ENCODE measurements at regions not wholly inside any gene's neighbourhood (a gene's known extent, or its start where the extent isn't known, plus 50 kb on each side); places are given as distances from the start of the nearest gene placed in this dataset.
"Not testable (repeated sequence)": the region's sequence is repeated elsewhere in the genome, so short reads cannot be mapped to it uniquely, and the experiment has no call there.

- Histone ChIP-seq H3K4me3 (ENCODE audit: low read depth, low read length) (no peak overlapping the region), H3K9me3 (ENCODE audit: control insufficient read depth, insufficient read depth, low read length) (no peaks in the 10 kb centered on the region), H3K27ac (ENCODE audit: low read depth, low read length) (no peak overlapping the region), H3K27me3 (ENCODE audit: control insufficient read depth, insufficient read depth, low read length) (no peaks in the 10 kb centered on the region), H3K36me3 (ENCODE audit: control insufficient read depth, insufficient read depth, low read length) (no peaks in the 10 kb centered on the region), H3K4me1 (ENCODE audit: control insufficient read depth, insufficient read depth, low read length) (no peaks in the 10 kb centered on the region), H3K9ac (ENCODE audit: low read depth, low read length) (no peak overlapping the region)
Measured at GRCh38 chr4:120209706-120210105, 143.1 kb upstream of the MAD2L1 start.

- no peak overlapping the region for H3K4me3 ChIP-seq (ENCODE audit: low read depth, low read length)
- no peak overlapping the region for H3K9ac ChIP-seq (ENCODE audit: low read depth, low read length)
- H3K9me3 ChIP-seq (ENCODE audit: control insufficient read depth, insufficient read depth, low read length), result 0 out of 2 replicates have a peak, but pooled peaks cover 3% of the 10 kb centered on the region
- H3K36me3 ChIP-seq (ENCODE audit: control insufficient read depth, insufficient read depth, low read length), result no peaks in the 10 kb centered on the region
- H3K27me3 ChIP-seq (ENCODE audit: control insufficient read depth, insufficient read depth, low read length), result no peaks in the 10 kb centered on the region
- no peak overlapping the region for H3K27ac ChIP-seq (ENCODE audit: low read depth, low read length)
- H3K4me1 ChIP-seq (ENCODE audit: control insufficient read depth, insufficient read depth, low read length), result peaks cover 7% of the 10 kb centered on the region
Measured at GRCh38 chr4:120207021-120207420, 140.4 kb upstream of the MAD2L1 start.

GRCh38 chr4:120202222-120202621 is 135.6 kb upstream of the MAD2L1 start:
- peak overlapping the region; percentile 23; the same call in 1 of the 2 replicates for H3K4me3 ChIP-seq (ENCODE audit: low read depth, low read length)
- H3K4me1 ChIP-seq (ENCODE audit: control insufficient read depth, insufficient read depth, low read length), result peaks cover 7% of the 10 kb centered on the region
- H3K9ac ChIP-seq (ENCODE audit: low read depth, low read length), result no peak overlapping the region

GRCh38 chr4:120200573-120201110 is 134.0 kb upstream of the MAD2L1 start:
- not testable (repeated sequence) for H3K9ac ChIP-seq (ENCODE audit: low read depth, low read length); H3K27ac ChIP-seq (ENCODE audit: low read depth, low read length); H3K4me3 ChIP-seq (ENCODE audit: low read depth, low read length); H3K27me3 ChIP-seq (ENCODE audit: control insufficient read depth, insufficient read depth, low read length); H3K36me3 ChIP-seq (ENCODE audit: control insufficient read depth, insufficient read depth, low read length); H3K9me3 ChIP-seq (ENCODE audit: control insufficient read depth, insufficient read depth, low read length); H3K4me1 ChIP-seq (ENCODE audit: control insufficient read depth, insufficient read depth, low read length)

More at GRCh38 chr4:120202222-120202621, 135.6 kb upstream of the MAD2L1 start:
- H3K27me3 ChIP-seq (ENCODE audit: control insufficient read depth, insufficient read depth, low read length), result no peaks in the 10 kb centered on the region
- H3K36me3 ChIP-seq (ENCODE audit: control insufficient read depth, insufficient read depth, low read length), result no peaks in the 10 kb centered on the region
- 0 out of 2 replicates have a peak, but pooled peaks cover 3% of the 10 kb centered on the region for H3K9me3 ChIP-seq (ENCODE audit: control insufficient read depth, insufficient read depth, low read length)
- no peak overlapping the region for H3K27ac ChIP-seq (ENCODE audit: low read depth, low read length)

GRCh38 chr4:120198411-120198810 is 131.8 kb upstream of the MAD2L1 start:
- Histone ChIP-seq H3K27ac (ENCODE audit: low read depth, low read length) (no peak overlapping the region), H3K9ac (ENCODE audit: low read depth, low read length) (no peak overlapping the region)

GRCh38 chr4:120177603-120178002 is 111.0 kb upstream of the MAD2L1 start:
- no peak overlapping the region for H3K27ac ChIP-seq (ENCODE audit: low read depth, low read length)
- no peaks in the 10 kb centered on the region for H3K4me1 ChIP-seq (ENCODE audit: control insufficient read depth, insufficient read depth, low read length)
- no peak overlapping the region for H3K4me3 ChIP-seq (ENCODE audit: low read depth, low read length)
- H3K36me3 ChIP-seq (ENCODE audit: control insufficient read depth, insufficient read depth, low read length), result no peaks in the 10 kb centered on the region
- no peaks in the 10 kb centered on the region for H3K9me3 ChIP-seq (ENCODE audit: control insufficient read depth, insufficient read depth, low read length)
- H3K27me3 ChIP-seq (ENCODE audit: control insufficient read depth, insufficient read depth, low read length), result no peaks in the 10 kb centered on the region
- no peak overlapping the region for H3K9ac ChIP-seq (ENCODE audit: low read depth, low read length)

More at GRCh38 chr4:120198411-120198810, 131.8 kb upstream of the MAD2L1 start:
- 0 out of 2 replicates have a peak, but pooled peaks cover 3% of the 10 kb centered on the region for H3K9me3 ChIP-seq (ENCODE audit: control insufficient read depth, insufficient read depth, low read length)
- no peaks in the 10 kb centered on the region for H3K27me3 ChIP-seq (ENCODE audit: control insufficient read depth, insufficient read depth, low read length)
- no peak overlapping the region for H3K4me3 ChIP-seq (ENCODE audit: low read depth, low read length)
- H3K36me3 ChIP-seq (ENCODE audit: control insufficient read depth, insufficient read depth, low read length), result no peaks in the 10 kb centered on the region
- peaks cover 7% of the 10 kb centered on the region for H3K4me1 ChIP-seq (ENCODE audit: control insufficient read depth, insufficient read depth, low read length)

GRCh38 chr4:120175272-120175671 is 108.6 kb upstream of the MAD2L1 start:
- Histone ChIP-seq H3K4me3 (ENCODE audit: low read depth, low read length) (no peak overlapping the region), H3K9ac (ENCODE audit: low read depth, low read length) (no peak overlapping the region), H3K27ac (ENCODE audit: low read depth, low read length) (no peak overlapping the region), H3K27me3 (ENCODE audit: control insufficient read depth, insufficient read depth, low read length) (no peaks in the 10 kb centered on the region), H3K4me1 (ENCODE audit: control insufficient read depth, insufficient read depth, low read length) (no peaks in the 10 kb centered on the region), H3K9me3 (ENCODE audit: control insufficient read depth, insufficient read depth, low read length) (no peaks in the 10 kb centered on the region), H3K36me3 (ENCODE audit: control insufficient read depth, insufficient read depth, low read length) (no peaks in the 10 kb centered on the region)

- Histone ChIP-seq H3K27me3 (ENCODE audit: control insufficient read depth, insufficient read depth, low read length) (no peaks in the 10 kb centered on the region), H3K4me1 (ENCODE audit: control insufficient read depth, insufficient read depth, low read length) (peaks cover 8% of the 10 kb centered on the region), H3K9ac (ENCODE audit: low read depth, low read length) (no peak overlapping the region), H3K36me3 (ENCODE audit: control insufficient read depth, insufficient read depth, low read length) (no peaks in the 10 kb centered on the region), H3K9me3 (ENCODE audit: control insufficient read depth, insufficient read depth, low read length) (no peaks in the 10 kb centered on the region), H3K27ac (ENCODE audit: low read depth, low read length) (no peak overlapping the region), H3K4me3 (ENCODE audit: low read depth, low read length) (no peak overlapping the region)
Measured at GRCh38 chr4:120163895-120164294, 97.2 kb upstream of the MAD2L1 start.

- Histone ChIP-seq H3K9ac (ENCODE audit: low read depth, low read length) (no peak overlapping the region), H3K9me3 (ENCODE audit: control insufficient read depth, insufficient read depth, low read length) (no peaks in the 10 kb centered on the region), H3K4me1 (ENCODE audit: control insufficient read depth, insufficient read depth, low read length) (peaks cover 13% of the 10 kb centered on the region), H3K4me3 (ENCODE audit: low read depth, low read length) (no peak overlapping the region), H3K27me3 (ENCODE audit: control insufficient read depth, insufficient read depth, low read length) (no peaks in the 10 kb centered on the region), H3K36me3 (ENCODE audit: control insufficient read depth, insufficient read depth, low read length) (no peaks in the 10 kb centered on the region), H3K27ac (ENCODE audit: low read depth, low read length) (no peak overlapping the region)
Measured at GRCh38 chr4:120158841-120159463, 92.3 kb upstream of the MAD2L1 start.

GRCh38 chr4:120158046-120158445 is 91.4 kb upstream of the MAD2L1 start:
- no peak overlapping the region for H3K27ac ChIP-seq (ENCODE audit: low read depth, low read length)
- H3K4me1 ChIP-seq (ENCODE audit: control insufficient read depth, insufficient read depth, low read length), result peaks cover 13% of the 10 kb centered on the region
- no peaks in the 10 kb centered on the region for H3K9me3 ChIP-seq (ENCODE audit: control insufficient read depth, insufficient read depth, low read length)
- no peaks in the 10 kb centered on the region for H3K27me3 ChIP-seq (ENCODE audit: control insufficient read depth, insufficient read depth, low read length)
- H3K36me3 ChIP-seq (ENCODE audit: control insufficient read depth, insufficient read depth, low read length), result no peaks in the 10 kb centered on the region
- no peak overlapping the region for H3K9ac ChIP-seq (ENCODE audit: low read depth, low read length)
- no peak overlapping the region for H3K4me3 ChIP-seq (ENCODE audit: low read depth, low read length)

GRCh38 chr4:120156120-120156718 is 89.6 kb upstream of the MAD2L1 start:
- H3K27me3 ChIP-seq (ENCODE audit: control insufficient read depth, insufficient read depth, low read length), result no peaks in the 10 kb centered on the region
- no peak overlapping the region for H3K4me3 ChIP-seq (ENCODE audit: low read depth, low read length)
- no peaks in the 10 kb centered on the region for H3K9me3 ChIP-seq (ENCODE audit: control insufficient read depth, insufficient read depth, low read length)
- no peaks in the 10 kb centered on the region for H3K36me3 ChIP-seq (ENCODE audit: control insufficient read depth, insufficient read depth, low read length)
- H3K4me1 ChIP-seq (ENCODE audit: control insufficient read depth, insufficient read depth, low read length), result peaks cover 13% of the 10 kb centered on the region
- no peak overlapping the region for H3K27ac ChIP-seq (ENCODE audit: low read depth, low read length)
- H3K9ac ChIP-seq (ENCODE audit: low read depth, low read length), result no peak overlapping the region

All from HUES48 (cell line).